Breast epithelium (tissue), 4 donors: ENCODE measurements at regions not wholly inside any gene's neighbourhood (a gene's known extent, or its start where the extent isn't known, plus 50 kb on each side); places are given as distances from the start of the nearest gene placed in this dataset.
A peak's percentile ranks its signal among the peaks of the same experiment; 100 is the strongest.

Source experiments
- DNase-seq, 2 donors: peaks; one replicate each; pipeline ENCODE4 v3.0.0-alpha.2; 2019; ENCODE audit warnings: low spot score in 2 of 2
- H3K27ac ChIP-seq, 2 donors: fragments of 200-600 bp; sonication (generic) in 1 of 2; one replicate each; pipeline ENCODE4 v1.5.1; 2016 to 2019; ENCODE audit warnings: mild to moderate bottlenecking in 1 of 2
- H3K27me3 ChIP-seq, 2 donors: fragments of 200-600 bp; sonication (generic) in 1 of 2; one replicate each; pipeline versions ENCODE4 v1.5.1 to v1.6.0; 2017 to 2019; ENCODE audit warnings: control low read depth in 1 of 2, mild to moderate bottlenecking in 1 of 2
- H3K36me3 ChIP-seq: fragments of 200-600 bp; one replicate; pipeline ENCODE4 v1.5.1; 2019
- H3K4me1 ChIP-seq, 2 donors: fragments of 200-600 bp; sonication (generic); one replicate each; pipeline ENCODE4 v1.5.1; 2016 to 2019; ENCODE audit warnings: control low read depth in 1 of 2
- H3K4me3 ChIP-seq, 3 donors: fragments of 200-600 bp; sonication (generic); 1 replicate in 2 of 3; 2 replicates in 1 of 3; pipeline ENCODE4 v1.5.1; 2016 to 2019; ENCODE audit warnings: mild to moderate bottlenecking in 3 of 3, moderate library complexity in 2 of 3
- H3K9me3 ChIP-seq, 2 donors: fragments of 200-600 bp; sonication (generic) in 1 of 2; one replicate each; pipeline ENCODE4 v1.5.1; 2016 to 2019; ENCODE audit warnings: control low read depth in 1 of 2
- POLR2A ChIP-seq: fragments of 450-650 bp; IDR thresholded peaks from one replicate; pipeline ENCODE4 v1.6.1; 2016; ENCODE audit warnings: antibody characterized with exemption, mild to moderate bottlenecking, moderate library complexity
- POLR2AphosphoS5 ChIP-seq, 3 donors: sonication (generic); formaldehyde crosslinking; IDR thresholded peaks; one replicate each; pipeline ENCODE4 v1.6.1; 2017; ENCODE audit warnings: antibody characterized with exemption in 3 of 3
- intact Hi-C: fragments of 100-400 bp; cut with DNase I; formaldehyde crosslinking; loops from one replicate; pipeline ENCODE4 v1.15.1; 2023; ENCODE audit warnings: low total_unique reads
- TF ChIP-seq, protein P1 (sequence below), 3 donors: fragments of 450-650 bp; IDR thresholded peaks; one replicate each; pipeline ENCODE4 v1.5.1; 2016 to 2017; ENCODE audit warnings: antibody characterized with exemption in 3 of 3, mild to moderate bottlenecking in 3 of 3, moderate library complexity in 3 of 3

DNA sequence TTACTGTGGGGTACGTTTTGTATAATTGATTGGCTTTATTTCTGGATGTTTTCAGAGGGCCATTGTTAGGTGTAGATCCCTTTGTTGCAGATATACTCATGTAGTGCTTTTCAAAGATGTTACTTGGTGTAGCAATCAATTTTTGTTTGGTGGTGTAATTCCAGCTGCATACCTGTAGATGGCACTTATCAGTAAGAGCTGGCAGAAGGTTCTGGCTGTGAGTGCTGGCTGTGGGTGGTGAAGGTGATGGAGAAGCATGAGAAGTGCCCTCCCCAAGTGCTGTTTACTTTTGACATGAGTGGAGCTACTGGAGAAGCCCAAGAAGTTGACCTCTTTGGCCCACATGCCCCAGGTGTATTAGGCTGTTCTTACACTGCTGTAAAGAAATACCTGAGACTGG lies 1074.9 kb downstream of the FAM181B start:
- Histone ChIP-seq H3K4me3 (no peak overlapping the region), H3K36me3 (no peaks in the 10 kb centered on the region), H3K4me1 (no peaks in the 10 kb centered on the region), H3K9me3 (peaks cover 7 to 24% of the 10 kb centered on the region in 2 donors), H3K27ac (no peak overlapping the region), H3K27me3 (no peaks in the 10 kb centered on the region)
- no peak for DNase-seq
- TF ChIP-seq, protein P1, sequence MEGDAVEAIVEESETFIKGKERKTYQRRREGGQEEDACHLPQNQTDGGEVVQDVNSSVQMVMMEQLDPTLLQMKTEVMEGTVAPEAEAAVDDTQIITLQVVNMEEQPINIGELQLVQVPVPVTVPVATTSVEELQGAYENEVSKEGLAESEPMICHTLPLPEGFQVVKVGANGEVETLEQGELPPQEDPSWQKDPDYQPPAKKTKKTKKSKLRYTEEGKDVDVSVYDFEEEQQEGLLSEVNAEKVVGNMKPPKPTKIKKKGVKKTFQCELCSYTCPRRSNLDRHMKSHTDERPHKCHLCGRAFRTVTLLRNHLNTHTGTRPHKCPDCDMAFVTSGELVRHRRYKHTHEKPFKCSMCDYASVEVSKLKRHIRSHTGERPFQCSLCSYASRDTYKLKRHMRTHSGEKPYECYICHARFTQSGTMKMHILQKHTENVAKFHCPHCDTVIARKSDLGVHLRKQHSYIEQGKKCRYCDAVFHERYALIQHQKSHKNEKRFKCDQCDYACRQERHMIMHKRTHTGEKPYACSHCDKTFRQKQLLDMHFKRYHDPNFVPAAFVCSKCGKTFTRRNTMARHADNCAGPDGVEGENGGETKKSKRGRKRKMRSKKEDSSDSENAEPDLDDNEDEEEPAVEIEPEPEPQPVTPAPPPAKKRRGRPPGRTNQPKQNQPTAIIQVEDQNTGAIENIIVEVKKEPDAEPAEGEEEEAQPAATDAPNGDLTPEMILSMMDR (IDR thresholded peaks at IDR 0.05): no peak
- no peak for TF ChIP-seq POLR2AphosphoS5 (IDR thresholded peaks at IDR 0.05)
- no peak for TF ChIP-seq POLR2A
- intact Hi-C loops: no loop called here

DNA sequence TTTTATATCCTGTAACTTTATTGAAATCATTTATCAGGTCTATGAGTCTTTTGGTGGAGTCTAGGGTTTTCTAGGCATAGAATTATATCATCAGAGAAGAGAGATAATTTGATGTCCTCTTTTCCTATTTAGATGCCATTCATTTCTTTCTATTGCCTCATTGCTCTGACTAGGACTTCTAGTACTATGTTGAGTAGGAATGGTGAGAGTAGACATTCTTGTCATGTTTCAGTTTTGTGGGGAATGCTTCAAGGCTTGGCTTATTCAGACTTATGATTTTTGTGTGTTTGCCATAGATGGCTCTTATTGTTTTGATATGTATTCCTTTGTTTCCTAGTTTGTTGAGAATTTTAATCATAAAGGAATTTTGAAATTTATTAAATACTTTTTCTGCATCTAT lies 1078.3 kb downstream of the FAM181B start:
- intact Hi-C loops: no loop called here

DNA sequence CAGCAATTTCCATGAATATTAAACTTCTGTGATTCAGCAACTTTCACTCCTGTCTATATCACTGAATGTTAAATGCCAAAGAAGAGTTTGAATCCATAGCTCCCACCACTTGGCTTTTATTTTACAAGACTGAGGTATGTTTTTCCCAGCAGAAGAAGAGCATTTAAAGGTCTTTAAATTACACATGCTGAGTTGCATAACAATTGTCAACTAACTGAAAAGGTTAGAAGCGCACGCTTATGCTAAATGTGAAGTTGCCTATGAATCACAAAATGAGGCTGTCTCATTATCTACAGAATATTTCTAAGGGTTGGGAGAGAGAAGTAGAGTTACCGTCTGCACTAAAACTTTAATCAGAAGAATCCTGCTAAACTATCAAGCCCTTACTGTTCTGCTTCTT lies 1086.3 kb downstream of the FAM181B start:
- Histone ChIP-seq H3K9me3 (no peaks in the 10 kb centered on the region), H3K4me1 (no peaks in the 10 kb centered on the region), H3K36me3 (no peaks in the 10 kb centered on the region), H3K4me3 (no peak overlapping the region), H3K27ac (no peak overlapping the region), H3K27me3 (no peaks in the 10 kb centered on the region)
- no peak for DNase-seq
- intact Hi-C loops: no loop called here
- TF ChIP-seq POLR2A (no peak), POLR2AphosphoS5 (IDR thresholded peaks at IDR 0.05) (no peak)

More for the DNA sequence above, 1078.3 kb downstream of the FAM181B start:
- Histone ChIP-seq H3K4me1 (no peaks in the 10 kb centered on the region), H3K27me3 (no peaks in the 10 kb centered on the region), H3K36me3 (no peaks in the 10 kb centered on the region), H3K9me3 (peaks cover 7 to 24% of the 10 kb centered on the region in 2 donors), H3K27ac (no peak overlapping the region), H3K4me3 (no peak overlapping the region)
- no peak for TF ChIP-seq POLR2AphosphoS5 (IDR thresholded peaks at IDR 0.05)
- no peak for DNase-seq

DNA sequence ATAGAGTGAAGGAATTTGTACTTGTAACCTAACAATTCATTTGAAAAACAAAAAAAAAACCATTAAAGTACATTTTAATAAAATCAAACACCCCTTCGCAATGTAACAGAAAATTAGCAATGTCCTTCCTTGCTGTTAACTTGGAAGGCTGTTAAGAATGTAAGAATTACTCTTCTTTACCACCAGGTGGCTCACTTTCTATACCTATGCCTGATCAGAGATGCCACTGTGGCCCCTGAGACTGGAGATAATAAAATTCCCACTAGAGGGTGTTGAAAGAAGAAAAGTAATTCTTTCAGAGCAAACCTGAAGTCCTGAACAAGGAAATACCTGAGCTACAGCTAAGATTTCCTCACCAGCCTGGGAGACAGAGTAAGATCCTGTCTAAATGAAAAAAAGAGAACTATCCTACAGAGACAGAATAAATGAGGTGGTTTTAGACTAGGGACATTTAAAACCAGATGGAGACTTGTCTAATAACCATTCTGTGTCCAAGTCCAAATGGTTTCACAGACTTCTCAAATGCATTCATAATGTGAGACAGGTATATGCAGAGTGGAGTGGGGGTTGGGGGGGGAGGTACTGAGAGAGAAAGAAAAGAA lies 1089.3 kb downstream of the FAM181B start:
- TF ChIP-seq POLR2A: no peak
- TF ChIP-seq POLR2AphosphoS5 (IDR thresholded peaks at IDR 0.05): no peak
- TF ChIP-seq, protein P1 (IDR thresholded peaks at IDR 0.05): peak; percentile 22 to 77 (median 50)
- intact Hi-C loops: no loop called here
- Histone ChIP-seq H3K4me1 (no peaks in the 10 kb centered on the region), H3K27ac (no peak overlapping the region), H3K36me3 (no peaks in the 10 kb centered on the region), H3K27me3 (no peaks in the 10 kb centered on the region), H3K4me3 (no peak overlapping the region), H3K9me3 (no peaks in the 10 kb centered on the region)
- DNase-seq: no peak

DNA sequence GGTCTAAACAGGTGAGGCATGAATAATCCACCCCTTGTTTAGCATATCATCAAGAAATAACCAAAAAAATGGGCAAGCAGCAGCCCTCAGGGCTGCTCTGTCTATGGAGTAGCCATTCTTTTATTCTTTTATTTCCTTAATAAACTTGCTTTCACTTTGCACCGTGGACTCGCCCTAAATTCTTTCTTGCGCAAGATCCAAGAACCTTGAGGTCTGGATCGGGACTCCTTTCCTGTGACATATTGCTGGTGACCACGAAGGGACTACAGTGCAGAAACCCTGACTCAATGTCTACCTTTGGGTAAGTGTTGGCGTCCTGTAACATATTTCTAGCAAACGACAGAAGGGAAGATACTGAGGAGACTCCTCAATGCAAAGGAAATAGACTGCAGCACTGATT lies 1099.2 kb downstream of the FAM181B start:
- no peaks in the 10 kb centered on the region for H3K9me3 ChIP-seq
- no peaks in the 10 kb centered on the region for H3K36me3 ChIP-seq
- H3K27me3 ChIP-seq: no peaks in the 10 kb centered on the region
- no peak for DNase-seq
- intact Hi-C loops: no loop called here
- H3K4me3 ChIP-seq: no peak overlapping the region
- no peaks in the 10 kb centered on the region for H3K4me1 ChIP-seq
- H3K27ac ChIP-seq: no peak overlapping the region
- TF ChIP-seq, protein P1 (IDR thresholded peaks at IDR 0.05): no peak
- TF ChIP-seq POLR2A (no peak), POLR2AphosphoS5 (IDR thresholded peaks at IDR 0.05) (no peak)

DNA sequence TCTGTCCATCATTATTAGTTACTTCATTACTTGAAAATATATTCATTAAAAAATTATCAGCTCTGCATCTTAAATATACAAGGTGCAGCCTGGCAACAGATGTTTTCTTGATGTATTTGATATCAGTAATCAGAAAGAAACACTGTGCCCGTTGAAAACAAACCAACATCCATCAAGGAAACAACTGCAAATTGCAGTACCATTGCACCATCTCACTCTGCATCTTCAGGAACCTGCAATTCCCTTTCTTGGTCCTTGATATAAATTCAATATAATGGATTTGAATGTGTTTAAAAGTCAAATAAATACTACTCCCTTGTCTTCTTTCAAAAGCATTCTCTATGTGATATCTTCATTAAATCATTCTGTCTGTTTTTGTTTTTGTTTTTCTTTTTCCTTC lies 1131.2 kb downstream of the FAM181B start:
- Histone ChIP-seq H3K4me1 (no peaks in the 10 kb centered on the region), H3K36me3 (no peaks in the 10 kb centered on the region), H3K27ac (no peak overlapping the region), H3K4me3 (no peak overlapping the region), H3K27me3 (no peaks in the 10 kb centered on the region), H3K9me3 (no peaks in the 10 kb centered on the region)
- TF ChIP-seq, protein P1 (IDR thresholded peaks at IDR 0.05): no peak
- intact Hi-C loops: no loop called here
- DNase-seq: no peak
